ENCODE measurements at regions not wholly inside any gene's neighbourhood (a gene's known extent, or its start where the extent isn't known, plus 50 kb on each side); places are given as distances from the start of the nearest gene placed in this dataset.
A peak's percentile ranks its signal among the peaks of the same experiment; 100 is the strongest.

DNA sequence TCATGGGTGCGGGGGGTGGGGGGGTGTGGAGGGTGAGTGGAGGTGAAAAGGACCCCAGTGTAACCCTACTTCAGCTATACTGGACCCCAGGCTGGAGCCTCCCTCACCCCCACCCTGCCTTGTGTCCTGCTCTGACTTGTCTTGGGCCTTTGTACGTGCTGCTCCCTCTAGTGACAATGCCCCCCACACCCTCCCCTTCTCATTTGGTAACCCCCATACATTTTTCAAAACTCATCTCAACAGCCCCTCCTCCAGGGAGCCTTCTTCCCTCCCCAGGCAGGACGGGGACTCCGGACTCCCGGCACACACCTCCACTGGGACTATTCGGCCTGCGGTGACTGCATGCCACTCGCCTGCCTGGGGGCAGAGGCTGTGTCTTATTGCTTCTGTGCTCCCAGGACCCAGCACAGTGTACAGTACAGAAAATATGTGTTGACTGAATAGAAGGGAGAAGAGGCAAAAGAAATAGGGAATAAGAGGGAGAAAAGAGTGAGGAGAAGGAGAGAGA lies 108.2 kb downstream of the VEGFA start:
- FAIRE-seq (peak; percentile 77), DNase-seq (ENCODE audit: extremely low read depth in 1 of 4, low spot score in 3 of 4) (peak in 1 of 4 experiments; percentile 40), ATAC-seq (peak; percentile 68)
- Histone ChIP-seq H3K27ac (ENCODE audit: extremely low read depth, low read depth, low read length) (no peak overlapping the region), H3K79me2 (ENCODE audit: control insufficient read depth, insufficient read depth, low read length) (no peaks in the 10 kb centered on the region), H3K4me2 (ENCODE audit: insufficient read depth, low read length) (peak overlapping the region; percentile 44; the same call in 1 of the 2 replicates), H3K9ac (ENCODE audit: insufficient read depth in 1 of 2, low read depth in 2 of 2, low read length in 2 of 2) (peak overlapping the region; percentile 21 to 83; a peak in 2 of 4 replicates), H4K20me1 (replicated peaks; ENCODE audit: control insufficient read depth, insufficient read depth, low read length) (no peaks in the 10 kb centered on the region), H3K4me1 (replicated peaks in 1 of 2; ENCODE audit: control insufficient read depth in 2 of 2, insufficient read depth in 2 of 2, low read length in 2 of 2) (peaks cover 24 to 28% of the 10 kb centered on the region in 2 experiments; a peak in 4 of 5 replicates), H3K27me3 (ENCODE audit: control insufficient read depth in 2 of 2, insufficient read depth in 2 of 2, low read length in 2 of 2) (no peaks in the 10 kb centered on the region), H2AFZ (ENCODE audit: low read depth, low read length) (peak overlapping the region; percentile 64), H3K4me3 (no peak overlapping the region), H3K9me3 (replicated peaks; ENCODE audit: control insufficient read depth, insufficient read depth, low read depth, low read length) (no peaks in the 10 kb centered on the region), H3K9me1 (ENCODE audit: control insufficient read depth, insufficient read depth, low read length) (no peaks in the 10 kb centered on the region), H3K36me3 (ENCODE audit: control insufficient read depth, insufficient read depth, low read length) (no peaks in the 10 kb centered on the region)
- intact Hi-C loops (cut with micrococcal nuclease) = no loop called here
- no TSS peak for BruUV-seq (replicated peaks)
- CTCF ChIA-PET (ENCODE audit: low intra/inter-chr PET ratio) = no interaction called here
- WGBS (ENCODE audit: insufficient coverage, low coverage, missing lambda C conversion rate) = 46% methylated on average over 7 of the region's 8 CpGs
- POLR2A ChIA-PET = interaction anchor here (1.0 to 1.6 kb wide), 4 partner anchors 10 to 108 kb away, joined by 3 to 6 read pairs (median 4); partner anchors contain the start of gene VEGFA
- in situ Hi-C loops (cut with MboI) = no loop called here
- TF ChIP-seq MITF (IDR thresholded peaks at IDR 0.05) (no peak), FOXA3 (CRISPR knock-in tag; conservative IDR thresholded peaks at IDR 0.05 in 1 of 2, IDR thresholded peaks at IDR 0.05 in 1 of 2) (no peak), ZEB2 (IDR thresholded peaks at IDR 0.05) (no peak), MBD1 (CRISPR knock-in tag; IDR thresholded peaks at IDR 0.05) (peak; percentile 34; the same call in 1 of the 2 replicates), E2F3 (CRISPR knock-in tag; IDR thresholded peaks at IDR 0.05) (no peak), DPF2 (IDR thresholded peaks at IDR 0.05) (peak; percentile 8; the same call in 1 of the 2 replicates), VEZF1 (CRISPR knock-in tag; IDR thresholded peaks at IDR 0.05) (peak; percentile 61), HDAC3 (IDR thresholded peaks at IDR 0.05; ENCODE audit: borderline replicate concordance, partially characterized antibody) (peak; percentile 25), NELFE (IDR thresholded peaks at IDR 0.05; ENCODE audit: insufficient read depth, insufficient read length) (no peak), HLTF (IDR thresholded peaks at IDR 0.05) (peak; percentile 32; the same call in 1 of the 2 replicates), CBX3 (IDR thresholded peaks at IDR 0.05; ENCODE audit: borderline replicate concordance in 1 of 2, low read length in 2 of 2) (no peak), ARID2 (IDR thresholded peaks at IDR 0.05) (no peak), HDAC1 (IDR thresholded peaks at IDR 0.05) (peak in 1 of 2 experiments; percentile 7; a peak in 1 of 4 replicates), KDM4B (IDR thresholded peaks at IDR 0.05; ENCODE audit: borderline replicate concordance in 2 of 2, low read depth in 1 of 2) (no peak), PRDM10 (IDR thresholded peaks at IDR 0.05; ENCODE audit: partially characterized antibody) (peak; percentile 64)

Measured in K562 (cell line).